Fibroblast of gingiva (primary cell): ENCODE measurements at regions not wholly inside any gene's neighbourhood (a gene's known extent, or its start where the extent isn't known, plus 50 kb on each side); places are given as distances from the start of the nearest gene placed in this dataset.

Experiments
- DNase-seq: peaks from one replicate; pipeline ENCODE4 v3.0.0-alpha.2; 2011; ENCODE audit warnings: low read depth

- DNase-seq = no peak
Observed at GRCh38 chr10:129219364-129219763, 247.7 kb upstream of the MGMT start.

GRCh38 chr10:129222436-129222835, 244.6 kb upstream of the MGMT start:
- no peak for DNase-seq

GRCh38 chr10:129223363-129223762, 243.7 kb upstream of the MGMT start:
- no peak for DNase-seq

- no peak for DNase-seq
Observed at GRCh38 chr10:129224065-129224464, 243.0 kb upstream of the MGMT start.

GRCh38 chr10:129231821-129232220, 235.2 kb upstream of the MGMT start:
- no peak for DNase-seq

GRCh38 chr10:129233351-129234148, 233.5 kb upstream of the MGMT start:
- DNase-seq = no peak

- DNase-seq = no peak
Observed at GRCh38 chr10:129236274-129236691, 230.8 kb upstream of the MGMT start.

- no peak for DNase-seq
Observed at GRCh38 chr10:129241461-129241860, 225.6 kb upstream of the MGMT start.

- no peak for DNase-seq
Observed at GRCh38 chr10:129244298-129244697, 222.7 kb upstream of the MGMT start.

GRCh38 chr10:129244757-129245156, 222.3 kb upstream of the MGMT start:
- no peak for DNase-seq

GRCh38 chr10:129253161-129253864, 213.7 kb upstream of the MGMT start:
- no peak for DNase-seq

GRCh38 chr10:129253865-129254179, 213.2 kb upstream of the MGMT start:
- DNase-seq = no peak

GRCh38 chr10:129258283-129258923, 208.6 kb upstream of the MGMT start:
- DNase-seq = peak; percentile 23

- peak; percentile 38 for DNase-seq
Observed at GRCh38 chr10:129259128-129259815, 207.8 kb upstream of the MGMT start.

- DNase-seq = no peak
Observed at GRCh38 chr10:129272176-129272575, 194.9 kb upstream of the MGMT start.

- DNase-seq = no peak
Observed at GRCh38 chr10:129272866-129273650, 194.0 kb upstream of the MGMT start.

- DNase-seq = no peak
Observed at GRCh38 chr10:129273860-129274259, 193.2 kb upstream of the MGMT start.

GRCh38 chr10:129274748-129275474, 192.1 kb upstream of the MGMT start:
- DNase-seq = no peak

GRCh38 chr10:129275886-129276285, 191.2 kb upstream of the MGMT start:
- DNase-seq = no peak

GRCh38 chr10:129277084-129277483, 190.0 kb upstream of the MGMT start:
- no peak for DNase-seq

GRCh38 chr10:129277841-129278240, 189.2 kb upstream of the MGMT start:
- DNase-seq = no peak
